WTC11 (cell line): ENCODE measurements at regions not wholly inside any gene's neighbourhood (a gene's known extent, or its start where the extent isn't known, plus 50 kb on each side); places are given as distances from the start of the nearest gene placed in this dataset.

Source experiments
- ATAC-seq: fragments of 200-7000 bp; cut with Tn5 transposase; 2 replicates; pipeline ENCODE4 v1.10.0; 2021; ENCODE audit warnings: mild to moderate bottlenecking, moderate library complexity
- CTCF ChIA-PET: fragments of 300-600 bp; sonication (Branson Sonifier 250); formaldehyde crosslinking; loops from one replicate; lab custom pipeline; 2021; ENCODE audit warnings: antibody characterized with exemption; lab: Charles Lee
- POLR2A ChIA-PET: fragments of 350-600 bp; sonication (Branson Sonifier 250); formaldehyde crosslinking; loops from one replicate; lab custom pipeline; 2021; ENCODE audit warnings: antibody characterized with exemption; lab: Charles Lee
- DNase-seq: peaks from one replicate; pipeline ENCODE4 v3.0.0; 2021; ENCODE audit warnings: low spot score
- H3K27ac Mint-ChIP-seq: 2 replicates; pipeline ENCODE4 v1.8.0; 2021; ENCODE audit warnings: mixed read lengths
- H3K27me3 Mint-ChIP-seq: 2 replicates; pipeline ENCODE4 v1.8.0; 2021; ENCODE audit warnings: low read depth, mild to moderate bottlenecking, moderate library complexity, mixed read lengths
- H3K36me3 Mint-ChIP-seq: 2 replicates; pipeline ENCODE4 v1.8.0; 2021; ENCODE audit warnings: mixed read lengths
- H3K4me1 Mint-ChIP-seq: 2 replicates; pipeline ENCODE4 v1.8.0; 2022; ENCODE audit warnings: mixed read lengths
- H3K4me3 Mint-ChIP-seq: 2 replicates; pipeline ENCODE4 v1.8.0; 2021; ENCODE audit warnings: mild to moderate bottlenecking, moderate library complexity, mixed read lengths
- H3K9me3 Mint-ChIP-seq: 2 replicates; pipeline ENCODE4 v1.8.0; 2021; ENCODE audit warnings: mixed read lengths
- ATF2 ChIP-seq: sonication (generic); formaldehyde crosslinking; IDR thresholded peaks from 2 replicates; pipeline ENCODE4 v1.8.1; 2022; ENCODE audit warnings: low read depth, missing genetic modification reagents, borderline replicate concordance
- CBFB ChIP-seq: sonication (generic); formaldehyde crosslinking; IDR thresholded peaks from 2 replicates; pipeline ENCODE4 v1.8.1; 2022; ENCODE audit warnings: mild to moderate bottlenecking, low read depth, missing genetic modification reagents
- E2F1 ChIP-seq: sonication (generic); formaldehyde crosslinking; IDR thresholded peaks from 2 replicates; pipeline ENCODE4 v1.8.0; 2022; ENCODE audit warnings: mild to moderate bottlenecking, missing genetic modification reagents
- ERG ChIP-seq: fragments of 250-450 bp; sonication (Bioruptor Pico); IDR thresholded peaks from 2 replicates; pipeline ENCODE4 v1.8.0; 2021; ENCODE audit warnings: mild to moderate bottlenecking
- FOXP1 ChIP-seq: sonication (generic); formaldehyde crosslinking; IDR thresholded peaks from 2 replicates; pipeline ENCODE4 v1.8.0; 2022; ENCODE audit warnings: missing genetic modification reagents, mild to moderate bottlenecking, moderate library complexity, borderline replicate concordance
- FOXP4 ChIP-seq: sonication (generic); formaldehyde crosslinking; IDR thresholded peaks from 2 replicates; pipeline ENCODE4 v1.8.0; 2022; ENCODE audit warnings: mild to moderate bottlenecking, missing genetic modification reagents
- GABPB1 ChIP-seq: sonication (generic); formaldehyde crosslinking; IDR thresholded peaks from 2 replicates; pipeline ENCODE4 v1.8.1; 2023; ENCODE audit warnings: mild to moderate bottlenecking, missing genetic modification reagents
- GRHL2 ChIP-seq: fragments of 250-450 bp; sonication (Bioruptor Pico); IDR thresholded peaks from 2 replicates; pipeline ENCODE4 v1.8.0; 2022; ENCODE audit warnings: mild to moderate bottlenecking, moderate library complexity; ENCODE audit not compliant: insufficient replicate concordance, severe bottlenecking
- JUN ChIP-seq: sonication (generic); formaldehyde crosslinking; IDR thresholded peaks from 2 replicates; pipeline ENCODE4 v1.8.0; 2023; ENCODE audit warnings: mild to moderate bottlenecking, missing genetic modification reagents
- NFYB ChIP-seq: sonication (generic); formaldehyde crosslinking; conservative IDR thresholded peaks from 2 replicates; pipeline ENCODE4 v1.8.0; 2022; ENCODE audit warnings: low read depth, missing genetic modification reagents
- OVOL2 ChIP-seq: fragments of 250-450 bp; sonication (Bioruptor Pico); IDR thresholded peaks from 2 replicates; pipeline ENCODE4 v1.9.0; 2021; ENCODE audit warnings: mild to moderate bottlenecking, borderline replicate concordance
- PREB ChIP-seq: sonication (generic); formaldehyde crosslinking; IDR thresholded peaks from 2 replicates; pipeline ENCODE4 v1.8.1; 2022; ENCODE audit warnings: mild to moderate bottlenecking, missing genetic modification reagents, moderate library complexity, borderline replicate concordance
- RELA ChIP-seq: sonication (generic); formaldehyde crosslinking; IDR thresholded peaks from 2 replicates; pipeline ENCODE4 v1.8.1; 2022; ENCODE audit warnings: missing genetic modification reagents, mild to moderate bottlenecking, borderline replicate concordance
- RORB ChIP-seq: fragments of 250-450 bp; sonication (Bioruptor Pico); IDR thresholded peaks from 2 replicates; pipeline ENCODE4 v1.9.0; 2021; ENCODE audit warnings: mild to moderate bottlenecking
- SMAD4 ChIP-seq: sonication (generic); formaldehyde crosslinking; IDR thresholded peaks from 2 replicates; pipeline ENCODE4 v1.8.0; 2022; ENCODE audit warnings: mild to moderate bottlenecking, missing genetic modification reagents
- TP53 ChIP-seq: sonication (generic); formaldehyde crosslinking; IDR thresholded peaks from 2 replicates; pipeline ENCODE4 v1.8.1; 2023; ENCODE audit warnings: mild to moderate bottlenecking, missing genetic modification reagents
- USF1 ChIP-seq: sonication (generic); formaldehyde crosslinking; IDR thresholded peaks from 2 replicates; pipeline ENCODE4 v1.8.0; 2022; ENCODE audit warnings: mild to moderate bottlenecking, missing genetic modification reagents
- USF2 ChIP-seq: sonication (generic); formaldehyde crosslinking; IDR thresholded peaks from 2 replicates; pipeline ENCODE4 v1.8.1; 2023; ENCODE audit warnings: mild to moderate bottlenecking, missing genetic modification reagents, moderate library complexity
- ZBTB21 ChIP-seq: sonication (generic); formaldehyde crosslinking; IDR thresholded peaks from 2 replicates; pipeline ENCODE4 v1.8.1; 2023; ENCODE audit warnings: mild to moderate bottlenecking, missing genetic modification reagents, borderline replicate concordance
- ZNF121 ChIP-seq: sonication (generic); formaldehyde crosslinking; IDR thresholded peaks from 2 replicates; pipeline ENCODE4 v1.8.0; 2023; ENCODE audit warnings: missing genetic modification reagents
- ZNF416 ChIP-seq: fragments of 250-450 bp; sonication (Bioruptor Pico); IDR thresholded peaks from 2 replicates; pipeline ENCODE4 v1.9.0; 2021; ENCODE audit warnings: mild to moderate bottlenecking, inconsistent platforms

- TF ChIP-seq GRHL2 (CRISPR knock-in tag) (no peak), CBFB (CRISPR knock-in tag) (no peak)
- H3K36me3 Mint-ChIP-seq, result no peaks in the 10 kb centered on the region
- H3K27ac Mint-ChIP-seq, result no peak overlapping the region
- H3K9me3 Mint-ChIP-seq, result no peaks in the 10 kb centered on the region
- no peaks in the 10 kb centered on the region for H3K4me1 Mint-ChIP-seq
- ATAC-seq, result no peak
- ChIA-PET POLR2A (no interaction called here), CTCF (no interaction called here)
- DNase-seq, result no peak
- H3K27me3 Mint-ChIP-seq, result no peaks in the 10 kb centered on the region
- no peak overlapping the region for H3K4me3 Mint-ChIP-seq
Measured at GRCh38 chr3:166462891-166463470, 625.8 kb upstream of the BCHE start.

GRCh38 chr3:166461626-166462025 lies 624.4 kb upstream of the BCHE start:
- H3K4me3 Mint-ChIP-seq, result no peak overlapping the region
- TF ChIP-seq ATF2 (CRISPR knock-in tag) (no peak), PREB (CRISPR knock-in tag) (no peak), ZBTB21 (CRISPR knock-in tag) (no peak), SMAD4 (CRISPR knock-in tag) (no peak), FOXP1 (CRISPR knock-in tag) (no peak), USF1 (CRISPR knock-in tag) (no peak), ZNF416 (CRISPR knock-in tag) (no peak)
- ChIA-PET CTCF (no interaction called here), POLR2A (no interaction called here)
- no peaks in the 10 kb centered on the region for H3K4me1 Mint-ChIP-seq
- ATAC-seq (no peak), DNase-seq (no peak)
- no peaks in the 10 kb centered on the region for H3K36me3 Mint-ChIP-seq
- no peaks in the 10 kb centered on the region for H3K9me3 Mint-ChIP-seq
- H3K27ac Mint-ChIP-seq, result no peak overlapping the region
- no peaks in the 10 kb centered on the region for H3K27me3 Mint-ChIP-seq

- no peaks in the 10 kb centered on the region for H3K4me1 Mint-ChIP-seq
- no peaks in the 10 kb centered on the region for H3K9me3 Mint-ChIP-seq
- CTCF ChIA-PET, result no interaction called here
- H3K4me3 Mint-ChIP-seq, result no peak overlapping the region
- no peaks in the 10 kb centered on the region for H3K27me3 Mint-ChIP-seq
- no peak for TF ChIP-seq TP53
- TF ChIP-seq OVOL2 (CRISPR knock-in tag), result no peak
- no peak for TF ChIP-seq GABPB1 (CRISPR knock-in tag)
- no peak for TF ChIP-seq USF2 (CRISPR knock-in tag)
- TF ChIP-seq RORB (CRISPR knock-in tag), result no peak
- no peak for TF ChIP-seq PREB (CRISPR knock-in tag)
- no peak for TF ChIP-seq ERG (CRISPR knock-in tag)
- TF ChIP-seq NFYB (CRISPR knock-in tag), result no peak
- TF ChIP-seq FOXP4, result no peak
- TF ChIP-seq E2F1 (CRISPR knock-in tag), result no peak
- no peak for TF ChIP-seq JUN (CRISPR knock-in tag)
- no peak for TF ChIP-seq ZNF121 (CRISPR knock-in tag)
- TF ChIP-seq RELA (CRISPR knock-in tag), result no peak
- POLR2A ChIA-PET, result no interaction called here
- H3K27ac Mint-ChIP-seq, result no peak overlapping the region
- DNase-seq (no peak), ATAC-seq (no peak)
- no peaks in the 10 kb centered on the region for H3K36me3 Mint-ChIP-seq
Measured at GRCh38 chr3:166457382-166457781, 620.2 kb upstream of the BCHE start.
